ENCODE measurements at regions not wholly inside any gene's neighbourhood (a gene's known extent, or its start where the extent isn't known, plus 50 kb on each side); places are given as distances from the start of the nearest gene placed in this dataset.

- no peak overlapping the region for H4K91ac ChIP-seq (ENCODE audit: insufficient read length, low read depth, low read length)
- H3K18ac ChIP-seq (ENCODE audit: insufficient read length, low read depth, low read length): no peak overlapping the region
- H3K14ac ChIP-seq (ENCODE audit: insufficient read depth, low read length): no peak overlapping the region
- H4K20me1 ChIP-seq (ENCODE audit: control insufficient read depth, insufficient read depth, insufficient read length): no peaks in the 10 kb centered on the region
- no peak overlapping the region for H4K8ac ChIP-seq (replicated peaks; ENCODE audit: insufficient read length, low read depth, low read length)
- H3K27me3 ChIP-seq (ENCODE audit: insufficient read depth, low read length): no peaks in the 10 kb centered on the region
- no peak overlapping the region for H2BK12ac ChIP-seq (ENCODE audit: insufficient read length, low read depth, low read length)
- H3K79me2 ChIP-seq (ENCODE audit: insufficient read depth, low read length): no peaks in the 10 kb centered on the region
- H3T11ph ChIP-seq (ENCODE audit: low read length): no peak overlapping the region
- H3K23ac ChIP-seq (ENCODE audit: insufficient read length, low read depth, low read length): no peak overlapping the region
- no peaks in the 10 kb centered on the region for H3K9me3 ChIP-seq (ENCODE audit: control insufficient read depth, low read depth, low read length)
- no peak for TF ChIP-seq CTCF (conservative IDR thresholded peaks at IDR 0.05)
- no peak overlapping the region for H2AK5ac ChIP-seq (ENCODE audit: insufficient read length, low read length)
- H2AFZ ChIP-seq (ENCODE audit: low read length): no peak overlapping the region
- no peak overlapping the region for H2BK120ac ChIP-seq (ENCODE audit: low read depth, low read length, poor library complexity, severe bottlenecking)
- no peaks in the 10 kb centered on the region for H3K79me1 ChIP-seq (ENCODE audit: insufficient read depth, low read depth, low read length, poor library complexity, severe bottlenecking)
- no peaks in the 10 kb centered on the region for H3K4me1 ChIP-seq (ENCODE audit: insufficient read depth, low read length)
- no peak overlapping the region for H4K5ac ChIP-seq (ENCODE audit: insufficient read length, low read depth, low read length)
- Mint-ChIP-seq H3K27me3 (ENCODE audit: low read depth) (no peaks in the 10 kb centered on the region), H3K4me1 (no peaks in the 10 kb centered on the region), H3K27ac (no peak overlapping the region), H3K36me3 (ENCODE audit: insufficient read depth in 1 of 3, low read depth in 3 of 3) (no peaks in the 10 kb centered on the region), H3K9me3 (peaks cover 0 to 4% of the 10 kb centered on the region in 2 experiments; a peak in 3 of 5 replicates), H3K4me3 (no peak overlapping the region)
- no peaks in the 10 kb centered on the region for H3K23me2 ChIP-seq (ENCODE audit: insufficient read length, low read depth, low read length, poor library complexity, severe bottlenecking)
- no peak overlapping the region for H3K9ac ChIP-seq (ENCODE audit: extremely low read depth, insufficient read length, low read length)
- DNase-seq: no peak
- H2BK5ac ChIP-seq (ENCODE audit: insufficient read length, low read length): no peak overlapping the region
- no peak overlapping the region for H3K27ac ChIP-seq (ENCODE audit: insufficient read length, low read depth, low read length)
- H3K56ac ChIP-seq (ENCODE audit: insufficient read length, low read depth, low read length): no peak overlapping the region
- H3K4me2 ChIP-seq (ENCODE audit: insufficient read depth, insufficient read length, low read length): no peak overlapping the region
- H2BK20ac ChIP-seq (ENCODE audit: low read depth, low read length, poor library complexity, severe bottlenecking): no peak overlapping the region
- no peak overlapping the region for H3K4ac ChIP-seq (ENCODE audit: low read depth, low read length)
- no peak overlapping the region for H2BK15ac ChIP-seq (ENCODE audit: low read depth, low read length)
- no CpG with 5 or more reads among the region's 4 CpGs for whole genome bisulfite sequencing (ENCODE audit: extremely low coverage, insufficient read length, low lambda C conversion rate)
These were observed 301.2 kb upstream of the HSF2 start for GRCh38 chr6:122098201-122098678.

Measured in H9 (cell line).